ENCODE measurements at regions not wholly inside any gene's neighbourhood (a gene's known extent, or its start where the extent isn't known, plus 50 kb on each side); places are given as distances from the start of the nearest gene placed in this dataset.

DNA sequence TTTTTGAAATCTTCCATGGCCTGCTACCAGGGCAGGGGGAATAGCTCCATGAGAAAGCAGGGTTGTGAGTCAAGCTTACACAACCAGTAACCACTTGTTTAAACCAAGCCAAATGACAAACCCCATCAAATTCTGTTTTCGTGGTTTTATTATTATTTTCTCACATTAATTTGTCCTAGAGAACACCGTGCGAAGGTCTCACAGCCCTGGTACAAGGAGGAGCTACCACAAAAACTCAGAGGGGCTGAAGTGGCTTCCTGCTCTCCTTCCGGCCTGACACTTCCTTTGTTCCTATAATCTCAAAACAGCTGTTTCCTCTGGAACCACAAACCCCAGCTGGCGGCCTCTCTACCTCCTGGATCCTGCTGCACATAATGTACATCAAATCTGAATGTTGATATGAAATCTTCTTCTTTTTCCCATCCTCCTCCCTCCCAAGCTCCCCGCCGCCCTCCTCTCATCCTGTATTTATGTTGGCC lies 375.9 kb downstream of the MCTP2 start:
- DNase-seq: no peak

DNA sequence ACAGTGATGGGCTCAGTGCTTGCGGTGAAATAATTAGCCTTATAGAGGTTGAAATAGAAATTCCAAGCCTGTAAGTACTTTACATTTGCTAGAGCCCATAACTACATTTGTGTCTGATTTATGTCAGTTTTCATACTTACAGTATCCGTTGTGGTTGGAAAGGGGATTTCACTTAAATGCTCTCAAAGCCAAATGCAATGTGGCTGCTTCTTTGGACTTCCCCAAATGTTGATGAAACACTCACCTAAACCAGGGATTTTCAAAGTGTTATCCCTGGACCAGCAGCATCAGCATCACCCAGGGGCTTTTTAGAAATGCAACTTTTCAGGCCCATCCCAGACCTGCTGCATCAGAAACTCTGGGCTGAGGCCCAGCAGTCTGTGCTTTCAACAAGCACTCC lies 378.7 kb downstream of the MCTP2 start:
- no peak for DNase-seq

DNA sequence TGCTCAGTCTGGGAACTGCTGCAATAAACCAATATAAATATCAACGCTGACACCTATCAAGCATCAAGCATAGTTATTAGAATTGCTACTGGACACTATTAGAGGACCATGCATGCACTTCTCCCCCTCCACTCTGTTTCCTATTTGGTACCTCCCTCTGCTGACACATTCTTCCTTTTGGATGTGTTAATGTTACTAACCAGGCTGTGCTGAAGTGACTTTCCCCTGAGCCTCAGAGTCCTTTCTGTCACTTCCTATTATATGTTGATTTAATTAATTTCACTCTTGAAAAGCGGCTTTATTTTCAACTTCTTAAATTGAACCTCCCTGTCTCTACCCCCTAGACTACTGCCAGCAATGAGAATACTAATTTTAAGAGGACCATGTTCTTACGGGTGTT lies 379.1 kb downstream of the MCTP2 start:
- no peak for DNase-seq

DNA sequence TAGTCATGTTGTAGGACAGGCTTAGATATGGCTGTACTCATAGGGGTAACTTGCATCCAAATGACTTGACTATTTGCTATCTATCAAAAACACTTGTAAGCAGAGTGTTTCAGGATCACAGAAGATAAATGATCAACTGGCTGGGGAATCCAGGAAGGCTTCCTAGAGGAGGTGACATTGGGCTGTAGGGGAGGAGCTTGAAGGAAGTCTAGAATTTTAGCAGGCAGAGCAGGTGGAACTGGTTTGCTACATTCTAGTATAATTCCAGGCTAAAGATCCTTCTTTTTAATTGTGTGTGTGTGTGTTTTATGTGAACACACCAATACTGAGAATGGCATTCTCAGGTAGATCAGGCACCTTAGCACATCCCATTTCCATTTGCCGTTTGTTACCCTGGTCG lies 380.3 kb downstream of the MCTP2 start:
- DNase-seq: no peak

DNA sequence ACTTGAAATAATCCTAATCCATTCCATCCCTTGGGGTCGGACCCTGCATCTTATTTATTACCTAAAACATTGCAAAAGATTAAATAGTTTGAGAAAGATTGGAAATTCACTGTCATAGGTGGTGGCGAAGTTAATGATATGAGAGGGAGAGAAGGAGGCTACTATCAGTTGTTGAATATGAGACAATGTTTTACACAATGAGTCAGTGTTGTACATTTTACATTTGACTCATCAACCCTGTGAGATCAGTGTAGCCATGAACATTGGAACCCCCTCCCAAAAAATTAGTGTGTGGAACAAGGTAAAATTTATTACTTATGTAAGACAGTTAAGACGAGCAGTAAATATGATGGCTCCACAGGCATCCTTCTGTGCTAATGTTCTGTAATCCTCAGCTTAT lies 384.3 kb downstream of the MCTP2 start:
- DNase-seq: no peak

DNA sequence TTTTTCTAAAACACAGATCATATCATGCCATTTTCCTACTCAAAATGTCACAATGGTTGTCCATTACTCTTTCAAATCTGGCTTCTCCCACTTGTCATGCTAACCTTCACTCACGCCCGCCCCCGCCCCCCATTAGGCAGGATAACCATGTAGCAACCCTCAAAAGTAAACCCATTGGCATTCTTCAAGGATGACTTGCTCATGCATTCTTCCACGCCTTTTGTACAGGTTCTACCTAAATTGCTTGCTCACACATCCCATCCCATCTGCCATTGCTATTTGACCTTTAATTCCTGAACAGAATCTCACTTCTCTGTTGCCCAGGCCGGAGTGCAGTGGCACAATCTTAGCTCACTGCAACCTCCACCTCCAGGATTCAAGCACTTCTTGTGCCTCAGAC lies 389.3 kb downstream of the MCTP2 start:
- no peak for DNase-seq

DNA sequence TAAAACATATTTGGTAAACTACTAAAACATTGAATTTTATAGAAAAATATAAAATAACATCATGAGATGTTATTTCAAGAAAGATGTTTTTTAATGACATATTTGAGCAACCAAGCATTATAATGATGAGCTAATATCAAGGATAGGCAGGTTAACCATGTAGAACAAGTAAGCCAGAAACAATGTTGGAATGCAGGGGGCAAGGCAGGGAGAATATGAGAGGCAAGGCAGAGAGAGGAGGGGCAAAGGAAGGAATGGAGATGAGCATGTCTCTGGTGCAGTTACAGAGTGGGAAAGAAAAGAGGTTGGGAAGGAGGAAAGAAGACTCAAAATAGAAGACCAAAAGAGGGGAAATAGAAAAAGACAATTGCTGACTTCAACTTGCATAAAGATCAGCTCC lies 390.4 kb downstream of the MCTP2 start:
- no peak for DNase-seq

DNA sequence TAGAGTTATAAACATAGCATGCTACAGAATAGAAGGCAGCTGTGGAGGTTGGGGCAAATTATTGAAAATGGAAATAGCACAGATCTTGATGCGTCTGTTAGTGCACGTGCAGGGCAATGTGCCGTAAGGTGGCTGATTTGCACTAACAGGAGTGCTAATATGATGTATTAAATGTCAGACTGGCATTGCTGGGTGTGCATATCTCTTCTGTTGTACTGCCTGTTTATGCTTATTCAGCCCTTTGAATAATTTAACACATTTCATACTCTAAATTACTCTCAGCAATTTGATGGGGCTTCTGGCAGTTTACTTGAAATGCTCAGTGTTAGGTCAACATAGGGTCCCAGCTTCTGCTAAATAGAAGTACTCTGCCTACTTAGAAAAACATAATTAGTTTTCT lies 395.6 kb downstream of the MCTP2 start:
- DNase-seq: no peak

DNA sequence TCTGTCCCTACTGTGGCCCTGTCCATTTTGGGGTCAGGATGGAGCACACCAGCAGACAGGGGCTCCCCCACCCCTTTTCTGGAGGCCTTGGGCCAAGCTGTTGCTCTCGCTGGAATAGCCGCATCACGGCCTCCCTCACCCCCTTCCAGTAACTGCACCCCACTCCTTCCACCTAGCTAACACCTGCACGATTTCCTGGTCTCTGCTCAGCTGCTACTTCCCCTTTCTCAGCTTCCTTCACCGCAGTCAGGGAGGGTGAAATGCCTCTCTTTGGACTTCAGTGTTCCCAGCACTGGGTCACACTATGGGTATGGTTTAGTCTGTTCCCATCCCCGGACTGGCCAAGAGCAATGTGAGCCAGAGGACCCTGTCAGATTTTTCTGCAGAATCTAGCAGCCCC lies 400.2 kb downstream of the MCTP2 start:
- DNase-seq: no peak

DNA sequence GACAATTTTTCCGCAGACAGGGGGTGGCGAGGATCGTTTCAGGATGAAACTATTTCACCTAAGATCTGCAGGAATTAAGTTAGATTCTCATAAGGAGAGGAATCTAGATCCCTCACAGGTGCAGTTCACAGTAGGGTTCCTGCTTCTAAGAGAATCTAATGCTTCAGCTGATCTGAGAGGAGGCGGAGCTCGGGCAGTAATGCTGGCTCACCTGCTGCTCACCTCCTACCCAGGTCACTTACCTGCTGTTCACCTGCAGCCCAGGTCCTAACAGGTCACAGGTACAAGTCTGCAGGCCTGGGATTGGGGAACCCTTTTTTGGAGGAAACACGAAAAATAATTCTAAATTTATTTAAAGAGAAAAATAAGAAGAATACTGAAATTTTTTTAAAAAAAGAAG lies 406.8 kb downstream of the MCTP2 start:
- no peak for DNase-seq

DNA sequence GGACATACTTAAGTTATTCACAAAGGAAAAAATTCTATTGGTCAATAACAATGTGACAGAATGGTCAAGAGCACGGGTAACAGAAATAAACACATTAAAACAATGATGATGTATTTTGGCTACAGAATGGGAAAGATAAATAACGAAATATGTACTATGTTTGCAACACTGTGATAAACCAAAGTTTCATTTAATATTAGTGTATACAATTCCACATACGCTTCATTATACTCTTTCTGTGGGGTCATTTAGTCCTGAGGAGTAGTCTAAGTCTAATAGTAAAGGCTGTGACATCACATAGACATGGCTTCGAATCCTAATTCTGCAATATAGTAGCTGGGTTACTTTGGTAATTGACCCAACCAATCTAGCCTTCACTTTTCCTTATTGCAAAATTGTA lies 408.3 kb downstream of the MCTP2 start:
- no peak for DNase-seq

DNA sequence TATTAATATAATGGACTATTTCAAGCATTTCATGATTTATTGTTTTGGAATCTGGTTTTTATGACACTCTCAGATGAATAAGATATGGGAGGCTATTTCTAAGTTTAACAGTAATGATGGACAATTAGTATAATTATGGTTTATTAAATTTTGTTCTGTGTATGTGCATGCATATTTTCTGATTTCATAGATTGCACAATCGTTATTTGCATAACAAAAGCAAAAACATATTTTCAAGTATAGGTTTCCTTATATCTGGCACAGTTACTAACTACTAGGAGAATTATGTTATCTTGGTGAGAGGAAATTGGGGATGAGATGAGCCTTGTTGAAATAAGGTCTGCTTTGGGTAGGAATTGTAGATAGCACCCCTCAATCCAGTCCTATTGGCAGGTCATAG lies 413.1 kb downstream of the MCTP2 start:
- DNase-seq: no peak

DNA sequence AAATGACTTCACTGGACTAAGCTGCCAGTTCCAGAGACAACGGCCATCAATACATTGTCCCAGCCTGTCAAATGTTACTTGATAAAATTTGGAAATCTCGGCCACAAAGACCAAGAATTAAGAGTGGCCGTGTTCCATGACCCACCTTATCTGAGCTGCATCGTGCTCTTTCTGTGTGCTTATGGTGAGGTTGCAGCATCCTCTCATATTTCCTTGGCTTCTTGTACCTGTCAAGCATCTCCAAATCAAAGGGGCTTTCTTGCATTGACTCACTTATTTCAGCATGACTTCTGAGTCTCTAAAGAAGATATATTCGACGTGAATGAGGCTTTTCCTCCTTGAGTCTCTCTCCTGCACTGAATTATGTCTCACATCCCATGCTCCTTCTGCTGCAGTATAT lies 421.7 kb downstream of the MCTP2 start:
- DNase-seq: no peak

DNA sequence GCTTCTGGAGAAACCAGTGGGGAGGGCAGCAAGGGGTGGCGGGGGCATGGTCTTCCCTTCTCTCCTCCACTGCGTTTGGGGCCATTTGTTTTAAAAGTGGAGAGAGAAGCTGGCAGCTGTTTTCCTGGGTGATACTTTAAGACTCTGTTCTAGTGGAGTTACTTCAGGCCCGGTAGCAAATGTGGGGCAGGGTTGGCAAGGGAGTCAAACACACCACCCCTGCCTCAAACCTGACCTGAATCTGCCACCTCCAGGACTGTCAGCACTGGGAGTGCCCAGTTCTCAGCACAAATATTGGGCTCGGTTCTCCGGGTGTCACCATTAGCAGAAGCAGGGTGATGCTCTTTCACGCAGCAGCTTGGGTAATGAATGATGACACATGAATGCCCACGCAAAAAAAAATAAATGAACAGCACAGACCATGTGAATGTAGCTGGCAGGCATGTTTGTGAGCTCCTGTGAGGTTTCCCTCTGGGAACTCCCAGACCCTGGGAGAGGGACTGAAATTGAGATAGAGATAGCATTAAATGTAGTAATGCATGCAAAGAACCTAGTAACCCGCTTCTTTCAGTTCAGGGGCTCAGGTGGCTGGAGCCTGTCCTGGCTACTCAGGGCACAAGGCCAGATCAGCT lies 424.0 kb downstream of the MCTP2 start:
- DNase-seq: no peak

DNA sequence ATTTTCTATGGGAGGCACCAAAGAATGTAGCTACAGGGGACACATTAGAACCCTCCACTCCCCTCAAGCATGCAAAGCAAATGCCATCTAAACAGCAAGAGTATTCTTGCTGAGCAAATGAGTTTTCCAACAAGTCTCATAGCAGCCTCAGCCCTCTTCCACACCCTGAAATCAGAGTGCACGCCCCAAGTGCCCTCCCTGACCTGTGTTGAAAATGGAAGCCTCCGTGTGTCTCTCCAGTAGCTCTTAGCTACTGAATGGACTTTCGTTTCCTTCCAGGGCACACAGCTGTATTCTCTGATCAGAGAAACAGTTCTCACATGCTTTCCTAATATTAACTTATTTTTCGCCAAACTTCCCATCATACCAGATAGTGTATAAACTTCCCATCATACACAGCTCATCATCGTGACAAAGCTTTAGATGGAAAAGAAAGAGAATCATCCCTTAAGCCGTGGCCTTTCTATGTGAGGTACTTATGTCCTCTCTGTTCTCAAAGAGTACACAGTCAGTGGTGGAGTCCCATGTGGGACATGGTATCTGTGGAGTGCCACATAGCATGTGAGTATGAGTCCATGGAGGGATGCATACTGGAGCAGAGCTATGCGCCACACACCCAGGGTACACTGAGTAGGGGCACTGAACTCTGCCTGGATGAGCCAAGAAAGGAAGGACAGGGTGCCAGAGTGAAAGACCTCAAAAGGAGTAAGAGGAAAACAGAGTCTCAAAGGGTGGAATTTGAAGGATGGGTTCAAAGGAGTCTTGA lies 434.5 kb downstream of the MCTP2 start:
- DNase-seq: no peak

DNA sequence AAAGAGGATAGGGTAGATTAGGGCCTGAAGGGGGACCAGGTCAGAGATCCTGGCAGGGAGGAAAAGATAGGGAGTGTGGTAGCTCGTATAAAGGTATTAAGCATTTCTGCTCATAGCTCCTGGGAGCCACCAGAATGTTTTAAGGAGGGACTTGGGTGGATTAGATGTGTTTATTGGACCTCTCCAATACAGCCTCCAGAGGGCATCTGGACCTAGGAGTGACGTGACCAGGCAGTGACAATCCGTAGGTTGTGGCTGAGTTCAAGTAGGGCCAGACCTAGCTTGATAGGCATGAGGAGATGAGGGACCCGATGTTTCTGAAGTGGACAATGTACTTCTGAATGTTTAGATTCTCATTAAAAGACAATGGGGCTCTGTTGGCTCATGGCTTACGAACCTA lies 435.2 kb downstream of the MCTP2 start:
- no peak for DNase-seq

DNA sequence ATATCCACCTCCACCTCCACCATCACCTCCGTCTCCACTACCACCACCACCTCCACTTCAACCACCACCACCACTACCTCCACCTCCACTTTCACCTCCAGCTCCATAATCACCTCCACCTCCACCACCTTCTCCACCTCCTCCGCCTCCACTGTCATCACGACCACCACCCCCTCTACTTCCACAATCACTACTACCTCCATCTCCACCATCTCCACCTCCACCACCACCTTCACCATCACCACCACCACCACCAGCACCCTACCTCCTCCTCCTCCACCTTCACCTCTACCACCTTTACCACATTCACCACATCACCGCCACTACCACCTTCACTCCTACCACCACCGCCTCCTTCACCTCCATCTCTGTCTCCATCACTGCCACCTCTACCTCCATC lies 435.7 kb downstream of the MCTP2 start:
- no peak for DNase-seq

DNA sequence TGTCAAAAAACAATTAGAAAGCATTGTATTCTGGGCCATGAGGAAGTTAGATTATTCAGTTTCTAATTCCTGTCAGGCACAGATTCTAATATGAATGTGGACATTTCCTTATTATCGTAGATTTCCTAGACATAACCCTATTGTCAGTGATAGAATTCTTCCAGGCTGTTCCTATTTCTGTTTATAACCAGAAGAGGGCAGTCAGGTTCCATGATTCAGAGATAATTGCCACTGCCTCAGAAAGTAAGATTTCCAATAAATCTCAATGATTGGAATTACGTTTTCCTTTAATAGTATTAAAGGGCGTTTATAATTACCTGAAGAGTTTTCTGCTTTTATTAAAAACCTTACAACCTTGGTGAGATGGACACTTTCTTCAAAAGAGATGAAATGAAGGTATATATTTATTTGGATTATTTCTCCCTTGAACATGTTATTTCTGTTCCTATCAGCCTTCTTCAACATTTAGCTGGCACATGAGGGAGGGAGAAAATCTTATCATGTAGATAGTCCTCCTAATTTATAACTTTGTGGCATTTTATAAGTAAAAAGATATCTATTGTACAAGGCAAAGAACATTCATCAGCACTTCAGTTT lies 439.2 kb downstream of the MCTP2 start:
- DNase-seq: no peak

DNA sequence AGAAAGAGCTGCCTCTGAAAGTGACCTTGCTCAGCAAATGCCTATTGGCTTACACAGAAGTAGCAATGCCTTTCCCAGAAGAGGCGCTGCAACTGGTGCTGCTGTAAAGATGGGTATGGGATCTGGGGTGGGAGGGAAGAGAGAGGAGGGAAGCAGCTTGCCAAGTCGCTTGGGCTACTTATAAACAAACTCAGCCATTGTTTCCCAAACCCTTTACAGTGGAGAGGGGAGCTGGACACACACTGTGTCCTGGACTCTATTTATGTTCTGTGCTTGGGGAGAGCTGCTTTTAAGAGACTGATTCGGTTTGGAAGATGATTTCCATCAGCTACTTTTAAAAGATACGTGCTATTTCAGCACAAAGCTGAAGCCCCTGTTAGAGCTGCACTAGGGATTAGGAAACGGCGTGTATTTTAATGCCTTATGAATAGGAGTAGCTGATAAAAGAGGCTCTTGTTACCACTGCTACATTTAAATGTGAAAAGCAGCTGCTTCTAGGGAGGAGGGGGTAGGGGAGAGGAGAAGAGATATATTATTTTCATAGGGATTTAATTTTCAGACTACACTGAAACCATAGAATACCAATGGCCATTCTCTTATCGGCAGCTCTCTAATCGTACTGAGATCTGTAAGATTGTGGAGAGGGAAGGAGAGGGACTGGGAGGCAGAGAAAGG lies 440.6 kb downstream of the MCTP2 start:
- no peak for DNase-seq

DNA sequence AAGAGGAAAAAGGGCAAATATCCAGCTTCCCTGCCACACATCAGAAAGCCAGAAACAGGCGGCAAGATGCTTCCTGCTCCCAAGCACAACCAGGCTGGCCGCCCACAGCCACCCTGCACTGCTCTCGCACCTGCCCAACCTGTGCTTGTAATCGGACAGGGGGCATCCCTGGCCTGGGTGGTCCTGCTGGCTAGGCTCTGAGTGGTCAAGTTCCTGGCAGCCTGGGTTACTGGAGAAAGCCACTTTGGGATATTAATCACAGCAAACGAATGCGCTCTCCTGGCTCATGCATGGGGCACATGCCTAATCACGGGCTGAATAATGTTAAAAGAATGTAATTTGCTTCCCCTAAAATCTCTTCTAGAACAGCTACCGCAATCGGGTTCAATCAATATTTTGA lies 442.4 kb downstream of the MCTP2 start:
- DNase-seq: no peak

DNA sequence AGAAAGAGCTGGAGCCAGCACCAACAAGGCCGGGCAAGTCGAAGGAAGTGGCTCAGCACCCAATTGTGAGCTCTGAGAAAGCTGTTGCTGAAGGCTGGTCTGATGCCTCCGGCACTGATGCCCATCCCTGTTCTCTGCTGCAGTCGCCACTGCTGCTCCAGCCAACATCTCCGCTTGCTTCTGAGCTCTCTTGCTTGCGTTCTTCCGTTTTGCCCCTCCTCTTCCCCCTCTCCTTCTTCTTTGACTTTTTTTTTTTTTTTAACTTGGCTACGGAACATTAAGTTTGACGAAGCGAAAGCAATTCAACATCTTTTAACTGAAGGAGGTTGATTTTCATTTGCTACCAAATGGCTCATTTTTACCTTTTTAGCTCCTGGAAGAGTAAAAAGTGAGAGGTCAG lies 442.9 kb downstream of the MCTP2 start:
- no peak for DNase-seq

DNA sequence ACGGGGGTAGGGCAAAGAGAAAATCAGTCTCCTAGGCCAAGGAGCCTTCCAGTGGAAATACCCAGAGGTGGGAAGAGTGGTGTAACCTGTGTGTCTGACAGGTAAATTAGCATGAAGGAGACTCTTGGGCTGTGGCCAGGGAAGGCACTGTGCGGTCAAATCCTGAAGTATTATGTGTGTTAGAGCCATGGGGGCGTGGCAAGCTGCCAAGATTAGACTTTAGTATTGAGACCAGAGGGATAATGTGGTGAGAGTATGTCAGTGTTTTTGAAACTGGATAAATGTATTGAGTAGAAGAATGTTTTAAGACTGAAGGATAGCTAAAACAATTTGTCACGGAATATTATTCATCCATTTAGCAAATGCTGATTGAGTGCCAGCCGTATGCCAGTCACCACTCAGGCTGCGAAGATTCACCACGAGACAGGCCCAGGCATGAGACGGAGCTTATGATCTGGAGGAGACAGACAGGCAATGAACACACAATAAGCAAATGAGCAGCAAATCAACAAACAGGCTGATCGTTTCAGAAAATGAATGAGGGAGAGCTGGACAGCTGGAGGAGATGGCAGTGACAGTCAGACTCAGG lies 445.9 kb downstream of the MCTP2 start:
- DNase-seq: no peak

DNA sequence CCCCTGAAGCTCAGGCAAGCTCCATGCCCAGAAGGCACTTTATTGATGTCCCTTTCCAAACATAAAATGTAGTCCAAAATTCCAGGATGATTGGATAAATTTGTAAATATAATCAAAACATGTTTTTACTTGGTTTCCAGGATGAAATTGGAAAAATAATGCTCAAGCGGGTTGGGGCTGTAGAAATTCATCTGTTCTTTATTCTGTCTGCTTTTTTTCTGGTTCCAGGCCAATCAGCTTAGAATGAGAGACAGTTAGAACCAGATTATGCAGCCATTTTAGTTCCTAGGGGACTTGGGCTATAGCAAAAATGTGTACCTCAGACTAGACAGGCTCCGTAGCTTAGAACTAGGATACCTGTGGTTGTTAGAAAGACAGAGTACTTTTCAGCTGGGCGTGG lies 450.8 kb downstream of the MCTP2 start:
- DNase-seq: no peak

DNA sequence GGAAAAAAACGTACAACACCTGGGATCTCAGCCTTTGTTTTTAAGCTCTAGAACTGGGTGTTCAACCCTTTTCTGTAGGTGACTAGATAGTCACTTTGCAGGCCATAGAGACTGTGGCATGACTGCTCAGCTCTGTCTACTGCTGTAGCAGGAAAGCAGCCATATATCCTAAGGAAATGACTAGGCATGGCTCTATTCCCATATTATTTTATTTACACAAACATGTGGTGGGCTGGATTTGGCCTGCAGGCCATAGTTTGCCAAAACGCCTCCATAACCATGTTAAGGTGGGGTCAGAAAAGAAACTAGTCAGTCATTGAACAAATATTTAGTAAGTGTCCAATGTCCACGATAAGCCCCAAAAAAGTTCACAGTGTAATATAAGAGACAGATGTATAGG lies 452.5 kb downstream of the MCTP2 start:
- DNase-seq: no peak

Measured in NCI-H2081 treated with DMSO at 0.1 percent for 48 hours (cell line).